CD4-positive, CD25-positive, alpha-beta regulatory T cell (primary cell): ENCODE measurements at regions not wholly inside any gene's neighbourhood (a gene's known extent, or its start where the extent isn't known, plus 50 kb on each side); places are given as distances from the start of the nearest gene placed in this dataset.

Source experiments
- ATAC-seq, 2 donors: fragments of 150-1000 bp; cut with Tn5 transposase; one replicate each; pipeline ENCODE4 v1.10.0; 2021; ENCODE audit warnings: low read depth in 2 of 2, moderate number of reproducible peaks in 2 of 2, moderate library complexity in 1 of 2
- DNase-seq, 3 donors: peaks; one replicate each; pipeline versions ENCODE4 v3.0.0 to v3.0.0-alpha.2; 2012 to 2022; ENCODE audit warnings: mixed read lengths in 1 of 3
- H3K27ac ChIP-seq: one replicate; pipeline ENCODE4 v1.7.0; 2013; ENCODE audit warnings: mild to moderate bottlenecking, low read length; ENCODE audit not compliant: insufficient read depth, poor library complexity, severe bottlenecking
- H3K27me3 ChIP-seq: one replicate; pipeline ENCODE4 v1.7.0; 2013; ENCODE audit warnings: low read length; ENCODE audit not compliant: control insufficient read depth, insufficient read depth
- H3K36me3 ChIP-seq: one replicate; pipeline ENCODE4 v1.7.0; 2013; ENCODE audit warnings: mild to moderate bottlenecking, low read length, moderate library complexity; ENCODE audit not compliant: control insufficient read depth, insufficient read depth
- H3K4me1 ChIP-seq: 2 replicates; pipeline ENCODE4 v1.7.0; 2013; ENCODE audit warnings: mild to moderate bottlenecking, low read length; ENCODE audit not compliant: insufficient read depth, control insufficient read depth, poor library complexity, severe bottlenecking
- H3K4me3 ChIP-seq: one replicate; pipeline ENCODE4 v1.7.0; 2013; ENCODE audit warnings: low read depth, mild to moderate bottlenecking, low read length, moderate library complexity
- H3K9me3 ChIP-seq, 2 experiments: 1 replicate in 1 of 2; 2 replicates in 1 of 2; pipeline ENCODE4 v1.7.0; 2013; ENCODE audit warnings: low read length in 2 of 2, mild to moderate bottlenecking in 1 of 2, moderate library complexity in 1 of 2; ENCODE audit not compliant: control insufficient read depth in 2 of 2
- H3K27ac Mint-ChIP-seq, 3 donors: one replicate each; pipeline ENCODE4 v1.8.0; 2020 to 2022; ENCODE audit warnings: mild to moderate bottlenecking in 3 of 3, mixed read lengths in 3 of 3, moderate library complexity in 2 of 3
- H3K27me3 Mint-ChIP-seq: one replicate; pipeline ENCODE4 v1.8.0; 2022; ENCODE audit warnings: mild to moderate bottlenecking, mixed read lengths
- H3K36me3 Mint-ChIP-seq: one replicate; pipeline ENCODE4 v1.8.0; 2020; ENCODE audit warnings: mixed read lengths
- H3K4me1 Mint-ChIP-seq, 4 donors: one replicate each; pipeline ENCODE4 v1.8.0; 2020 to 2022; ENCODE audit warnings: mixed read lengths in 4 of 4, mild to moderate bottlenecking in 1 of 4
- H3K4me3 Mint-ChIP-seq, 4 donors: one replicate each; pipeline ENCODE4 v1.8.0; 2020 to 2022; ENCODE audit warnings: mild to moderate bottlenecking in 4 of 4, mixed read lengths in 4 of 4, moderate library complexity in 3 of 4
- H3K9me3 Mint-ChIP-seq, 7 donors: one replicate each; pipeline ENCODE4 v1.8.0; 2020 to 2022; ENCODE audit warnings: mixed read lengths in 7 of 7, mild to moderate bottlenecking in 3 of 7, moderate library complexity in 2 of 7

GRCh38 chr3:144073698-144074097, 102.1 kb downstream of the DIPK2A start:
- Histone ChIP-seq H3K9me3 (peaks cover 15 to 20% of the 10 kb centered on the region in 2 experiments), H3K36me3 (no peaks in the 10 kb centered on the region), H3K27me3 (no peaks in the 10 kb centered on the region), H3K27ac (no peak overlapping the region), H3K4me1 (no peaks in the 10 kb centered on the region), H3K4me3 (no peak overlapping the region)
- Mint-ChIP-seq H3K4me1 (no peaks in the 10 kb centered on the region), H3K9me3 (peaks cover 0 to 21% (median 8%) of the 10 kb centered on the region in 7 donors), H3K4me3 (no peak overlapping the region), H3K27ac (no peak overlapping the region), H3K36me3 (no peaks in the 10 kb centered on the region), H3K27me3 (peaks cover 5% of the 10 kb centered on the region)
- ATAC-seq (no peak), DNase-seq (no peak)

DNA sequence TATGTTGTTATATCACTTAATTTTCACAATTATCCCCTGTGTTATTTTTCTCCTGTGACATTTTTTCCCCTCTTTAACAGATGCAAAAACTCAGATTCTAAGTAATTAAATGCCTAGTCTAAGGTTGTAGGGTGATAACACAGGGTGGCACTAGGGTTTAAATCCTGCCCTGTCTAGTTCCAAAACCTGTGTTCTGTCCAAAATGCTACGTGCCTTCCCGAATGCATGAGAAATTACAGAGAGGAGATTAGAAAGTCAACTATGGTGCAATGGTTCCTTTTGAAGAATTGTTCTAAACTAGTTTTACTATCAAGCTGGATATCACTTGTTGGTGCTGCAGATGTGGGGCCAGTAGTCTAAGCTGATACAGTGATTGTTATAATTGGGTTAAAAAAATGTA, 108.0 kb downstream of the DIPK2A start:
- Mint-ChIP-seq H3K9me3 (peaks cover 0 to 3% (median 0%) of the 10 kb centered on the region in 7 donors), H3K27ac (no peak overlapping the region), H3K36me3 (no peaks in the 10 kb centered on the region), H3K4me1 (peaks cover 0 to 4% (median 0%) of the 10 kb centered on the region in 4 donors), H3K4me3 (no peak overlapping the region), H3K27me3 (peaks cover 5% of the 10 kb centered on the region)
- Histone ChIP-seq H3K9me3 (no peaks in the 10 kb centered on the region), H3K27me3 (no peaks in the 10 kb centered on the region), H3K36me3 (no peaks in the 10 kb centered on the region), H3K27ac (no peak overlapping the region), H3K4me3 (no peak overlapping the region), H3K4me1 (no peaks in the 10 kb centered on the region)
- no peak for DNase-seq
- ATAC-seq: no peak

- Histone ChIP-seq H3K36me3 (no peaks in the 10 kb centered on the region), H3K4me1 (no peaks in the 10 kb centered on the region), H3K9me3 (no peaks in the 10 kb centered on the region), H3K27ac (no peak overlapping the region), H3K27me3 (peaks cover 7% of the 10 kb centered on the region), H3K4me3 (no peak overlapping the region)
- no peak for ATAC-seq
- no peak for DNase-seq
- Mint-ChIP-seq H3K36me3 (no peaks in the 10 kb centered on the region), H3K4me3 (no peak overlapping the region), H3K4me1 (peaks cover 0 to 4% (median 0%) of the 10 kb centered on the region in 4 donors), H3K27ac (no peak overlapping the region), H3K9me3 (peaks cover 0 to 3% (median 0%) of the 10 kb centered on the region in 7 donors), H3K27me3 (no peaks in the 10 kb centered on the region)
These were observed 113.3 kb downstream of the DIPK2A start for GRCh38 chr3:144084929-144085328.

- H3K27ac ChIP-seq: no peak overlapping the region
- Mint-ChIP-seq H3K27ac (no peak overlapping the region), H3K36me3 (no peaks in the 10 kb centered on the region), H3K4me1 (peaks cover 0 to 4% (median 0%) of the 10 kb centered on the region in 4 donors), H3K4me3 (no peak overlapping the region), H3K27me3 (no peaks in the 10 kb centered on the region), H3K9me3 (peaks cover 0 to 3% (median 0%) of the 10 kb centered on the region in 7 donors)
- H3K27me3 ChIP-seq: peaks cover 7% of the 10 kb centered on the region
- ATAC-seq (no peak), DNase-seq (no peak)
- no peaks in the 10 kb centered on the region for H3K4me1 ChIP-seq
- no peaks in the 10 kb centered on the region for H3K9me3 ChIP-seq
- no peaks in the 10 kb centered on the region for H3K36me3 ChIP-seq
- H3K4me3 ChIP-seq: no peak overlapping the region
These were observed 114.3 kb downstream of the DIPK2A start for GRCh38 chr3:144085964-144086363.

GRCh38 chr3:144096016-144096415, 124.4 kb downstream of the DIPK2A start:
- Histone ChIP-seq H3K36me3 (no peaks in the 10 kb centered on the region), H3K27ac (no peak overlapping the region), H3K4me3 (no peak overlapping the region), H3K4me1 (no peaks in the 10 kb centered on the region), H3K9me3 (no peaks in the 10 kb centered on the region), H3K27me3 (no peaks in the 10 kb centered on the region)
- ATAC-seq: no peak
- Mint-ChIP-seq H3K27me3 (no peaks in the 10 kb centered on the region), H3K36me3 (no peaks in the 10 kb centered on the region), H3K4me3 (no peak overlapping the region), H3K9me3 (peaks cover 0 to 3% (median 0%) of the 10 kb centered on the region in 7 donors), H3K27ac (no peak overlapping the region), H3K4me1 (no peaks in the 10 kb centered on the region)
- DNase-seq: no peak

DNA sequence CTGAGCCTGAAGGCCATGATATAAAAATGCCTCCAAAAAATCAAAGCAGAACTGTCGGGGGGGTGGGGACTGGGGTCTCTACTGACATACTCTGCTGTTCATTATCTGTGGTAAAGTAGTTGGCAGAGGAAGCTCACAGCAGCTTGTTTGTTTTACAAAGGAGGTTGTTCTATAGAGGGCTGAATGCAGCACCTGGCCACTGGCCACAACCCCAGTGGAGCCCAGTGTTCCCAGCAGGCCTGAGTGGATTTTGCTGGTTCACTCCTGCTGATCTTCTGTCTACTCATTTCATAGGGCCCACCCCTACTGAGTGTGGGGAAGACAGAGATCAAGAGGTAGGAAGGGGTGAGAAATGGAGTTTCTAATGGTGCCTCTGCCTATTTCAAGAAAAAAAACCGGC, 125.5 kb downstream of the DIPK2A start:
- Mint-ChIP-seq H3K27me3 (no peaks in the 10 kb centered on the region), H3K27ac (no peak overlapping the region), H3K4me1 (no peaks in the 10 kb centered on the region), H3K9me3 (peaks cover 0 to 3% (median 0%) of the 10 kb centered on the region in 7 donors), H3K4me3 (no peak overlapping the region), H3K36me3 (no peaks in the 10 kb centered on the region)
- no peaks in the 10 kb centered on the region for H3K27me3 ChIP-seq
- no peaks in the 10 kb centered on the region for H3K36me3 ChIP-seq
- H3K27ac ChIP-seq: no peak overlapping the region
- no peaks in the 10 kb centered on the region for H3K4me1 ChIP-seq
- no peak overlapping the region for H3K4me3 ChIP-seq
- DNase-seq (no peak), ATAC-seq (no peak)
- no peaks in the 10 kb centered on the region for H3K9me3 ChIP-seq

- H3K4me1 Mint-ChIP-seq: no peaks in the 10 kb centered on the region
These were observed 127.1 kb downstream of the DIPK2A start for GRCh38 chr3:144098691-144099090.

DNA sequence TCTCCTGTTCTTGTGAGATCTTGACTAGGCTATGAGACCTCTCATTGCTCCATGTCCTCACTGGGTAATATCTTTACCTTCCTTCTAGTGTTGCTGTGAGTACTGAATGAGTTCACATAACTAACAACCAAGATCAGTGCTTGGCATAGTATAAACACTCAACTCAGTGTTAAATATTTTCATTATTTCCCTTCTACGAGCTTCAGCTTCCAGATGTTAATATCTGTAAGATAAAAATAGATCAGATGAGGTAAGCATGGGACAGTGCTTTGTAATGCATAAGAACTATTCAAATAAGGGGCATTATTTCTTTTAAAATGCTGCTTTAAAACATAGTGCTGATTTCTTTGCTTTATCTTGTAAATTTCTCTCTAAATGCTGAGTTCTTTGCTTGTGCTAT, 130.8 kb downstream of the DIPK2A start:
- H3K27ac ChIP-seq: no peak overlapping the region
- H3K4me3 Mint-ChIP-seq: no peak overlapping the region
- DNase-seq (no peak), ATAC-seq (no peak)
- no peaks in the 10 kb centered on the region for H3K4me1 ChIP-seq
- no peaks in the 10 kb centered on the region for H3K9me3 ChIP-seq
- H3K36me3 Mint-ChIP-seq: no peaks in the 10 kb centered on the region
- H3K27me3 Mint-ChIP-seq: peaks cover 7% of the 10 kb centered on the region
- peaks cover 0 to 2% (median 0%) of the 10 kb centered on the region in 7 donors for H3K9me3 Mint-ChIP-seq
- no peak overlapping the region for H3K4me3 ChIP-seq
- no peaks in the 10 kb centered on the region for H3K36me3 ChIP-seq
- peaks cover 3% of the 10 kb centered on the region for H3K27me3 ChIP-seq
- H3K27ac Mint-ChIP-seq: no peak overlapping the region
- H3K4me1 Mint-ChIP-seq: no peaks in the 10 kb centered on the region

More at GRCh38 chr3:144098691-144099090, 127.1 kb downstream of the DIPK2A start:
- Histone ChIP-seq H3K27ac (no peak overlapping the region), H3K27me3 (peaks cover 3% of the 10 kb centered on the region), H3K4me1 (no peaks in the 10 kb centered on the region), H3K4me3 (no peak overlapping the region), H3K9me3 (no peaks in the 10 kb centered on the region), H3K36me3 (no peaks in the 10 kb centered on the region)
- ATAC-seq (no peak), DNase-seq (no peak)
- peaks cover 4% of the 10 kb centered on the region for H3K27me3 Mint-ChIP-seq
- H3K27ac Mint-ChIP-seq: no peak overlapping the region
- peaks cover 0 to 3% (median 0%) of the 10 kb centered on the region in 7 donors for H3K9me3 Mint-ChIP-seq
- no peaks in the 10 kb centered on the region for H3K36me3 Mint-ChIP-seq
- no peak overlapping the region for H3K4me3 Mint-ChIP-seq
